ENCODE measurements at regions not wholly inside any gene's neighbourhood (a gene's known extent, or its start where the extent isn't known, plus 50 kb on each side); places are given as distances from the start of the nearest gene placed in this dataset.
A peak's percentile ranks its signal among the peaks of the same experiment; 100 is the strongest.

DNA sequence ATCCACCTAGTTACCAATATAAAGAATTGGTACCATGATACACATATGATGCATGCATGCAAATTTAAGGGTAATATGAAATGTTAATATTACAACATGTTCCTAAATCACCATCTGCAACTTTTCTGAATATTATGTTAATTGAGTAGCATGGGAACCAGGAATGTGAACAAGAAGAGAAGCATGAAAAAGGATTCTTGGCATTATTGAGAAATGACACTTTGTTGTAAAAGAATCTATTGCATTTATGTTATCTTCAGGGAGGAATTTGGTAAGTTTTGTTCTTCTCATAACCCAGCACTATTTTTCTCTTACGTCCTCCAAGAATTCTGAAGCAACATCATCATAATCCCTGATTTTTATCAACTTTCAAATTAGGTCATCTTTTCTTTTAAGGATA, 159.9 kb upstream of the SLC25A13 start:
- DNase-seq: no peak

- no peak for DNase-seq
Measured at GRCh38 chr7:96479015-96479645, 157.2 kb upstream of the SLC25A13 start.

DNA sequence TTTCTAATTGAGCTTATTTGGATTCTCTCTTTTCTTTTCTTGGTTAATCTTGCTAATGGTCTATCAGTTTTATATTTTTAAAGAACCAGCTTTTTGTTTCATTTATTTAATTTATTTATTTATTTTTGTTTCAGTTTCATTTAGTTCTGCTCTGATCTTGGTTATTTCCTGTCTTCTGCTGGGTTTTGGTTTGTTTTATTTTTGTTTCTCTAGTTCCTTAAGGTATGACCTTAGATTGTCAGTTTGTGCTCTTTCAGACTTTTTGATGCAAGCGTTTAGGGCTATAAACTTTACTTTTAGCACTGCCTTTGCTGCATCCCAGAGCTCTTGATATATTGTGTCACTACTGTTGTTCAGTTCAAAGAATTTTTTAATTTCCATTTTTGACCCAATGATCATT, 149.7 kb upstream of the SLC25A13 start:
- no peak for DNase-seq

- no peak for DNase-seq
Measured at GRCh38 chr7:96452146-96452545, 130.2 kb upstream of the SLC25A13 start.

GRCh38 chr7:96449094-96449493, 127.2 kb upstream of the SLC25A13 start:
- DNase-seq: no peak

DNA sequence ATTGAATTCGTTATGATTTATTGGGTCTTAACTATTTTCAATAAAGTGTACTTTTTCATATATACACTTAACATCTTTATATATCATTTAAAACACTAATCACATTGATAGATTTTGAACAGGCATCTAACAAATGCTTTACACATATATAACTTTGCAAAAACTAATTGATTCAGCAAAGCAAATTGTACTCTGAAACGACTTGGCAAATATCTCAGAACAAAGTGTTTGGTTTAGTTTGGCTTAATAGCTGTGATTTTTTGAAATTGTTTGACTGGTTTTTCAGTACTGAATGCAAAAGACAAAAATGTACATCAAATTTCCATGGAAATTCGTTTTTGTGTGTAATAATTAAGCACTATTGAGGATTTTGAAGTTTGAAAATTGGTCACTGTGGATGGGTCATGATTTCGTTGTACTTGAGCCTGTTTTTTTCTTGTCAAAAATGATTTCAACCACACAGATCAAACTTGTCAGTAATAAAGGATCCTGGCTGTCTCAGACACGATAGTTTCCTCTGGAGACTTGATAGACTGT, 125.3 kb upstream of the SLC25A13 start:
- DNase-seq: no peak

DNA sequence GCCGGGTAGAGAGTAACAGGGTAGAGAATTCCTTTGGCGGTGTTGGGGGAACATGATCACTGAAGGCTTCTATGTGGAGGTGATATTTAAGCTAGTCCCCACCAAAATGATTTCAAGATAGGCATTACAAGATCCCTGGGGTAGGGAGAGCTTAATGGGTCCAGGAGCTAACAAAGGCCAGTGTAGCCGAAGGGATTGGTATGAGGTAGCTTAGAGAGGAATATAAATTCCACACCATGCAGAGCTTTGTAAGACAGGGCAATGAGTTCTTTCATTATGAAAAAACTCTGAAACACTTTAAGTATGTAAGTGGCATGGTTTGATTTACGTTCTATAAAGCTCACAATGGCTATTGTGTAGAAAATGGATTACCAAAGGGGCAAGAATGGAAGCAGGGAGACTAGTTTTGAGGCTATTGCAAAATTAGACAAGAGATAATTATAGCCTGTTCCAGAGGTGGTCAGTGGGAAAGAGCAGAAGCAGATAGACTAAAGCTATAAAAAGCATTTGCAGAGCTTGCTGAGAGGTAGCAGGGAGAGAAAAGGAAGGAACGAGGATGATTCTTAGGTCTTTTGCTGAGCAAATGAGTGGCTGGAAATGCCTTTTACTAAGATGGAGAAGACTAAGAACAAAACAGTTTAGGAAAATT, 119.7 kb upstream of the SLC25A13 start:
- no peak for DNase-seq

- no peak for DNase-seq
Measured at GRCh38 chr7:96440328-96440727, 118.4 kb upstream of the SLC25A13 start.

GRCh38 chr7:96436880-96437279, 115.0 kb upstream of the SLC25A13 start:
- DNase-seq: no peak

- no peak for DNase-seq
Measured at GRCh38 chr7:96430356-96430755, 108.5 kb upstream of the SLC25A13 start.

- no peak for DNase-seq
Measured at GRCh38 chr7:96427143-96427542, 105.2 kb upstream of the SLC25A13 start.

GRCh38 chr7:96426685-96427084, 104.8 kb upstream of the SLC25A13 start:
- no peak for DNase-seq

- no peak for DNase-seq
Measured at GRCh38 chr7:96426027-96426426, 104.1 kb upstream of the SLC25A13 start.

DNA sequence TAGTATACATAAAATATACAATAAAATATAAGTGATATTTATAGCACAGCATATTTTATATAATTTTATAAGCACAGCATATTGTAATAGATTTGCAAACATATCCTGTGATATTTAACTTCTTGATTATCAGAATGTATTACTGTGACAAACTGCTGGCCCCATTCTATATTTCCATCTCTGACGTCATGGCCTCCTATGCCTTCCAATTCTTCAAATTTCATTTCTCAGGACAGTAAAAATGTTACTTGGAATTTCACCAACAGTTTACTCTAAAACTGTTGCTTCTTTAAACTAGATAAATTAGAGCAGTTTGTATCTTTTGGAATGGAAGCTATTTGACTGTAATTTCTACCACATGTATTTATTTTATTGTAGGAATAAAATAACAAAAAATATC, 102.5 kb upstream of the SLC25A13 start:
- no peak for DNase-seq

- DNase-seq: no peak
Measured at GRCh38 chr7:96422388-96422787, 100.5 kb upstream of the SLC25A13 start.

- DNase-seq: no peak
Measured at GRCh38 chr7:96418581-96418980, 96.7 kb upstream of the SLC25A13 start.

DNA sequence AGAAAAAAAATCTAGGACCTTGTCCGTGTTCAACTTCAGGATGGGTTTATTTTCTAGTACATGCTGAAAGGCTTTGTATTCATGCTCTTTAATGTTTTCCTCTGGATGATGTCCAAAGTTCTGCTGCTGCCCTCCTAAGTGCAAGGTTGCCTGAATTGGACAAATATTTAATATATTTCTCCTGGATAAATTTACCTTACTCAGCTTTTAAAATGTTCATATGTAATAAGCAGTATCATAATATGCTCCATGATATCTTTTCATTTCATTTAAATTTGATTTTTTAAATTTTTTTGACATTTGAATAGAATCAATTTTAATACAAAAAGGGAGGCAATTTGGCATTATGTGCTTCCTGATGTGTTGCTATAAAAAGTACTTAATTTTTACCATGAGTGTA, 95.9 kb upstream of the SLC25A13 start:
- no peak for DNase-seq

GRCh38 chr7:96416599-96416998, 94.7 kb upstream of the SLC25A13 start:
- no peak for DNase-seq

DNA sequence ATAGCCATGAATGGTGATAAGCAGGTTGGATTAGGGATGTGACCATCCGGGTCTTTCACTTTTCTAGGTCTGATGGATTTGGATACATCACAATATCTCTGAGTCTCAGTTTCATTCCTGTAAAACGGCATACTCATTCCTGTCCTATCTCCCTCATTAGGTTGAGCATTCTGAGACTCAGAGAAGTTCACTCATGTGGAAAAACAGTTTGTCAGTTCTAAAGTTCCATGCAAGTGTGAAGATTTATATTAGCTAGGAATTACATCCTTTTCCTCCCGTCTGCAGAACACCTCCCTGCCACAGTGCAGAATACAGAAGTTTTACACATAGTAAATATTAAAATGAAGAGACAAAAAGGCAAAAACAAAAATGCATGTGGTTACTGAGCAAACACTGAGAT, 94.2 kb upstream of the SLC25A13 start:
- DNase-seq: no peak

GRCh38 chr7:96415293-96415940, 93.5 kb upstream of the SLC25A13 start:
- DNase-seq: no peak

GRCh38 chr7:96414931-96415292, 93.0 kb upstream of the SLC25A13 start:
- DNase-seq: peak; percentile 32

DNA sequence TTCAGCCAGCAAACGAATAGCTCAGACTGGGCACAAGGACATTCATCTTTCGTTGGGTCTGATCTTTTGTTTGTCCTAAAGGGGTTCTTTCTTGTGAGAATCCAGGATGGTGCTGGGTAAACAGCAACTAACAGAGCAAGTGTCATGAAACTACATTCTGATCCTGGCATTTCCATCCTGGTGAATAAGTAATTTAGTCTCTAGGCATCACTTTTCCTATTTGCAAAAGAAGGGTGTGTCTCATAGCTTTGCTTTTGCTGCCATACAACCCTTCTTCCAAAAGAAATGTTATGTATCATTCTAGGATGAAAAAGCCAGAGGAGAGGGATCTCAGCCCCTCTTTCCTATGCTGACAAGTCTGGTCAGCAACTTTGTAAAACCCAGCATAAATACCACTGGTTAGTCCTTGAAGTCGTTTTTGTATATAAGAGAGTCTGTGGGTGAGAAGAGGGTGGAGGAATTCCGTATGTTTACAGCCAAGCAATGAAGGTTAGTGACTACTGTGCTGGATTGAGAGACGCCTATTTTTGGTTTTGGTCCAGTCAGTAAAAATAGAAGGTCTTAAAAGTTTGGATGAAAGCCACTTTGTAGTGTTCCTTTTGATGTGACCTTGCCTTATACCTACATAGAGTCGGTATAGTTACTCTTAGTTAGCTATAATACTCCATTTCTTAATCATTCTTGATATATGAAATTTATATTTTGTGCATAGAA, 88.4 kb upstream of the SLC25A13 start:
- DNase-seq: no peak

- no peak for DNase-seq
Measured at GRCh38 chr7:96408881-96409280, 87.0 kb upstream of the SLC25A13 start.

- DNase-seq: no peak
Measured at GRCh38 chr7:96407427-96407826, 85.5 kb upstream of the SLC25A13 start.
